ENCODE measurements at regions not wholly inside any gene's neighbourhood (a gene's known extent, or its start where the extent isn't known, plus 50 kb on each side); places are given as distances from the start of the nearest gene placed in this dataset.

- no peak for DNase-seq (ENCODE audit: low spot score)
Measured at GRCh38 chr21:38735626-38736206, 70.0 kb upstream of the ETS2 start.

GRCh38 chr21:38740090-38740489 lies 65.6 kb upstream of the ETS2 start:
- no peak for DNase-seq (ENCODE audit: low spot score)

GRCh38 chr21:38741092-38741949 lies 64.4 kb upstream of the ETS2 start:
- DNase-seq (ENCODE audit: low spot score) = no peak

GRCh38 chr21:38741950-38742256 lies 63.8 kb upstream of the ETS2 start:
- DNase-seq (ENCODE audit: low spot score) = no peak

GRCh38 chr21:38742580-38743260 lies 63.0 kb upstream of the ETS2 start:
- DNase-seq (ENCODE audit: low spot score) = no peak

GRCh38 chr21:38743772-38744529 lies 61.8 kb upstream of the ETS2 start:
- no peak for DNase-seq (ENCODE audit: low spot score)

- DNase-seq (ENCODE audit: low spot score) = no peak
Measured at GRCh38 chr21:38744861-38745260, 60.9 kb upstream of the ETS2 start.

- no peak for DNase-seq (ENCODE audit: low spot score)
Measured at GRCh38 chr21:38747810-38748209, 57.9 kb upstream of the ETS2 start.

- DNase-seq (ENCODE audit: low spot score) = no peak
Measured at GRCh38 chr21:38751379-38752050, 54.2 kb upstream of the ETS2 start.

- DNase-seq (ENCODE audit: low spot score) = no peak
Measured at GRCh38 chr21:38752051-38752505, 53.7 kb upstream of the ETS2 start.

GRCh38 chr21:38753114-38753513 lies 52.6 kb upstream of the ETS2 start:
- DNase-seq (ENCODE audit: low spot score) = no peak

- DNase-seq (ENCODE audit: low spot score) = no peak
Measured at GRCh38 chr21:38753557-38753971, 52.2 kb upstream of the ETS2 start.

Data from mesenteric fat pad (tissue), 1 donor.